Thymus (tissue), 11 donors: ENCODE measurements at regions not wholly inside any gene's neighbourhood (a gene's known extent, or its start where the extent isn't known, plus 50 kb on each side); places are given as distances from the start of the nearest gene placed in this dataset.

Source experiments
- DNase-seq, 9 donors: peaks; one replicate each; pipeline ENCODE4 v3.0.0-alpha.2; 2013; ENCODE audit warnings: low spot score in 9 of 9, low read depth in 6 of 9, missing footprints in 1 of 9
- H3K27ac ChIP-seq, 2 donors: one replicate each; pipeline ENCODE4 v1.5.1; 2013; ENCODE audit warnings: control low read depth in 1 of 2, low read depth in 1 of 2, low read length in 1 of 2, mild to moderate bottlenecking in 1 of 2, moderate library complexity in 1 of 2
- H3K27me3 ChIP-seq, 2 donors: one replicate each; pipeline ENCODE4 v1.5.1; 2013; ENCODE audit warnings: low read length in 1 of 2; ENCODE audit not compliant: control insufficient read depth in 2 of 2, insufficient read depth in 1 of 2
- H3K36me3 ChIP-seq, 2 donors: one replicate each; pipeline ENCODE4 v1.5.1; 2013; ENCODE audit warnings: low read length in 1 of 2, mild to moderate bottlenecking in 1 of 2, moderate library complexity in 1 of 2; ENCODE audit not compliant: control insufficient read depth in 2 of 2, insufficient read depth in 2 of 2
- H3K4me1 ChIP-seq, 2 donors: one replicate each; pipeline ENCODE4 v1.5.1; 2013; ENCODE audit warnings: low read length in 2 of 2; ENCODE audit not compliant: control insufficient read depth in 2 of 2, insufficient read depth in 2 of 2
- H3K4me3 ChIP-seq, 2 donors: one replicate each; pipeline ENCODE4 v1.5.1; 2013; ENCODE audit warnings: low read length in 2 of 2, control low read depth in 1 of 2, mild to moderate bottlenecking in 1 of 2
- H3K9me3 ChIP-seq, 2 donors: one replicate each; pipeline ENCODE4 v1.5.1; 2013; ENCODE audit warnings: low read length in 1 of 2, mild to moderate bottlenecking in 1 of 2; ENCODE audit not compliant: control insufficient read depth in 2 of 2, insufficient read depth in 1 of 2
- WGBS: extraction: QIAGEN DNeasy Blood & Tissue Kit; methylation state at CpG from one replicate; pipeline ENCODE4 v1.1.7; 2013; 5-methylcytosine and 5-hydroxymethylcytosine counted together
- donor health status: healthy.

- H3K9me3 ChIP-seq: no peaks in the 10 kb centered on the region
- DNase-seq: no peak
- H3K27ac ChIP-seq: no peak overlapping the region
- WGBS: 92% methylated on average over 1 of the region's 1 CpG
- H3K27me3 ChIP-seq: no peaks in the 10 kb centered on the region
- no peaks in the 10 kb centered on the region for H3K4me1 ChIP-seq
- H3K4me3 ChIP-seq: no peak overlapping the region
- H3K36me3 ChIP-seq: no peaks in the 10 kb centered on the region
These were observed 833.9 kb downstream of the FSTL5 start for GRCh38 chr4:161329852-161330251.

GRCh38 chr4:161321706-161322105, 842.1 kb downstream of the FSTL5 start:
- Histone ChIP-seq H3K27ac (no peak overlapping the region), H3K27me3 (no peaks in the 10 kb centered on the region), H3K4me3 (no peak overlapping the region), H3K36me3 (no peaks in the 10 kb centered on the region), H3K4me1 (no peaks in the 10 kb centered on the region), H3K9me3 (no peaks in the 10 kb centered on the region)
- 89% methylated on average over 1 of the region's 1 CpG for WGBS
- no peak for DNase-seq

- Histone ChIP-seq H3K27me3 (no peaks in the 10 kb centered on the region), H3K4me1 (no peaks in the 10 kb centered on the region), H3K36me3 (no peaks in the 10 kb centered on the region), H3K9me3 (no peaks in the 10 kb centered on the region), H3K27ac (no peak overlapping the region), H3K4me3 (no peak overlapping the region)
- WGBS: 59% methylated on average over 4 of the region's 4 CpGs
- DNase-seq: peak in 1 of 9 donors; percentile 0
These were observed 843.4 kb downstream of the FSTL5 start for GRCh38 chr4:161320377-161320776.

GRCh38 chr4:161317000-161317399, 846.8 kb downstream of the FSTL5 start:
- H3K9me3 ChIP-seq: no peaks in the 10 kb centered on the region
- DNase-seq: no peak
- H3K4me1 ChIP-seq: no peaks in the 10 kb centered on the region
- no peak overlapping the region for H3K4me3 ChIP-seq
- no peaks in the 10 kb centered on the region for H3K36me3 ChIP-seq
- 93% methylated on average over 4 of the region's 4 CpGs for WGBS
- no peak overlapping the region for H3K27ac ChIP-seq
- H3K27me3 ChIP-seq: no peaks in the 10 kb centered on the region

GRCh38 chr4:161314371-161314770, 849.4 kb downstream of the FSTL5 start:
- Histone ChIP-seq H3K27ac (no peak overlapping the region), H3K4me1 (no peaks in the 10 kb centered on the region), H3K9me3 (peaks cover 0 to 3% of the 10 kb centered on the region in 2 donors), H3K4me3 (no peak overlapping the region), H3K27me3 (no peaks in the 10 kb centered on the region), H3K36me3 (no peaks in the 10 kb centered on the region)
- DNase-seq: no peak
- WGBS: 51% methylated on average over 3 of the region's 3 CpGs

GRCh38 chr4:161303551-161303950, 860.2 kb downstream of the FSTL5 start:
- 84% methylated on average over 2 of the region's 2 CpGs for WGBS
- H3K4me3 ChIP-seq: no peak overlapping the region
- peaks cover 0 to 6% of the 10 kb centered on the region in 2 donors for H3K9me3 ChIP-seq
- no peaks in the 10 kb centered on the region for H3K4me1 ChIP-seq
- no peaks in the 10 kb centered on the region for H3K36me3 ChIP-seq
- DNase-seq: no peak
- no peaks in the 10 kb centered on the region for H3K27me3 ChIP-seq
- no peak overlapping the region for H3K27ac ChIP-seq

- Histone ChIP-seq H3K4me3 (no peak overlapping the region), H3K9me3 (peaks cover 0 to 11% of the 10 kb centered on the region in 2 donors), H3K27ac (no peak overlapping the region), H3K4me1 (no peaks in the 10 kb centered on the region), H3K36me3 (no peaks in the 10 kb centered on the region), H3K27me3 (no peaks in the 10 kb centered on the region)
- whole genome bisulfite sequencing: 98% methylated on average over 5 of the region's 5 CpGs
- no peak for DNase-seq
These were observed 872.6 kb downstream of the FSTL5 start for GRCh38 chr4:161291222-161291621.

GRCh38 chr4:161287678-161288352, 876.0 kb downstream of the FSTL5 start:
- Histone ChIP-seq H3K9me3 (peaks cover 0 to 7% of the 10 kb centered on the region in 2 donors), H3K4me1 (no peaks in the 10 kb centered on the region), H3K4me3 (no peak overlapping the region), H3K36me3 (no peaks in the 10 kb centered on the region), H3K27ac (no peak overlapping the region), H3K27me3 (no peaks in the 10 kb centered on the region)
- 95% methylated on average over 6 of the region's 6 CpGs for WGBS
- no peak for DNase-seq

- H3K36me3 ChIP-seq: no peaks in the 10 kb centered on the region
- DNase-seq: no peak
- H3K4me3 ChIP-seq: no peak overlapping the region
- H3K9me3 ChIP-seq: peaks cover 0 to 3% of the 10 kb centered on the region in 2 donors
- no peaks in the 10 kb centered on the region for H3K27me3 ChIP-seq
- H3K27ac ChIP-seq: no peak overlapping the region
- no peaks in the 10 kb centered on the region for H3K4me1 ChIP-seq
These were observed 878.3 kb downstream of the FSTL5 start for GRCh38 chr4:161285461-161285860.
